GM12878 (cell line): ENCODE measurements at regions not wholly inside any gene's neighbourhood (a gene's known extent, or its start where the extent isn't known, plus 50 kb on each side); places are given as distances from the start of the nearest gene placed in this dataset.

Source experiments
- BCL11A ChIP-seq: IDR thresholded peaks from 2 replicates; pipeline ENCODE4 v1.6.1; 2011; ENCODE audit warnings: low read depth, low read length
- CHD2 ChIP-seq: IDR thresholded peaks from 2 replicates; pipeline ENCODE4 v1.6.1; 2011; ENCODE audit warnings: low read depth, low read length, improper control_type of control experiment, borderline replicate concordance
- CREB1 ChIP-seq: IDR thresholded peaks from 2 replicates; pipeline ENCODE4 v1.6.1; 2012; ENCODE audit warnings: low read depth, mild to moderate bottlenecking, inconsistent platforms
- EP300 ChIP-seq, 2 experiments: fragments of 150-350 bp in 1 of 2; IDR thresholded peaks; 2 replicates each; pipeline ENCODE4 v1.6.1; 2011 to 2012; ENCODE audit warnings: low read depth in 2 of 2, low read length in 2 of 2, borderline replicate concordance in 1 of 2, improper control_type of control experiment in 1 of 2, inconsistent platforms in 1 of 2; ENCODE audit not compliant: control insufficient read depth in 1 of 2
- FOXM1 ChIP-seq: IDR thresholded peaks from 2 replicates; pipeline ENCODE4 v1.6.1; 2012; ENCODE audit warnings: low read depth, mild to moderate bottlenecking, inconsistent platforms, low read length, moderate library complexity
- MTA2 ChIP-seq: fragments of 450-650 bp; IDR thresholded peaks from 2 replicates; pipeline ENCODE4 v1.6.1; 2016; ENCODE audit warnings: low read depth, mild to moderate bottlenecking, moderate library complexity
- POLR2AphosphoS5 ChIP-seq: IDR thresholded peaks from 2 replicates; pipeline ENCODE4 v1.6.1; 2011; ENCODE audit warnings: mild to moderate bottlenecking, low read length, inconsistent platforms
- SMAD5 ChIP-seq: IDR thresholded peaks from 2 replicates; pipeline ENCODE4 v1.6.1; 2016; ENCODE audit warnings: antibody characterized with exemption, low read depth
- SPI1 ChIP-seq: IDR thresholded peaks from 2 replicates; pipeline ENCODE4 v1.6.1; 2011; ENCODE audit warnings: low read depth, mild to moderate bottlenecking, low read length, moderate library complexity, borderline replicate concordance; ENCODE audit not compliant: insufficient read depth
- TAF1 ChIP-seq: IDR thresholded peaks from 2 replicates; pipeline ENCODE4 v1.6.1; 2011; ENCODE audit warnings: mild to moderate bottlenecking, low read depth, low read length, borderline replicate concordance
- TCF7 ChIP-seq: IDR thresholded peaks from 2 replicates; pipeline ENCODE4 v1.6.1; 2014; ENCODE audit warnings: antibody characterized with exemption, borderline replicate concordance
- TF ChIP-seq, protein P1 (sequence below), 3 experiments: IDR thresholded peaks in 2 of 3; conservative IDR thresholded peaks in 1 of 3; 2 replicates each; pipeline ENCODE4 v1.5.1; 2011; ENCODE audit warnings: low read depth in 3 of 3, low read length in 3 of 3, mild to moderate bottlenecking in 3 of 3, control low read depth in 2 of 3, moderate library complexity in 2 of 3, inconsistent platforms in 1 of 3, mixed read lengths in 1 of 3; ENCODE audit not compliant: control insufficient read depth in 2 of 3, insufficient read depth in 1 of 3; ENCODE audit errors: extremely low read depth in 1 of 3
- TF ChIP-seq, protein P2 (sequence below): IDR thresholded peaks from 2 replicates; pipeline ENCODE4 v1.6.1; 2012; ENCODE audit warnings: low read depth, low read length, improper control_type of control experiment

DNA sequence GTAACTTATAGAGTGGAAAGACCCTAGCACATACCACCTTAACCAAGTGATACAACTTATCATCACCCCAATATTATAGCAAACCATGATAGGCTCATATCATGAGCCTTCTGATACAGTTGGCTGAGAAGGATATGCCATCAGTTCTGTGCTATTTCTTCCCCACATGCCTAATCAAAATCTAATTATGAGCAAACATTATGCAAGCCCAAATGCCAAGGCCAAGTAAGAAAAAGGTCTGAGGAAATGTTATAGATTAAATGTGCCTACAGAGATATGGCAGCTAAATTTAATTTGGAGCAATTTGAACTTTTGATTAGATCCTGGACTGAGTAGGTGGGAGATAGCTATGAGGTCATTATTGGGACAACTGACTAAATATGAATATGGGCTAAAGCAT lies 225.9 kb upstream of the PMFBP1 start:
- TF ChIP-seq, protein P1, sequence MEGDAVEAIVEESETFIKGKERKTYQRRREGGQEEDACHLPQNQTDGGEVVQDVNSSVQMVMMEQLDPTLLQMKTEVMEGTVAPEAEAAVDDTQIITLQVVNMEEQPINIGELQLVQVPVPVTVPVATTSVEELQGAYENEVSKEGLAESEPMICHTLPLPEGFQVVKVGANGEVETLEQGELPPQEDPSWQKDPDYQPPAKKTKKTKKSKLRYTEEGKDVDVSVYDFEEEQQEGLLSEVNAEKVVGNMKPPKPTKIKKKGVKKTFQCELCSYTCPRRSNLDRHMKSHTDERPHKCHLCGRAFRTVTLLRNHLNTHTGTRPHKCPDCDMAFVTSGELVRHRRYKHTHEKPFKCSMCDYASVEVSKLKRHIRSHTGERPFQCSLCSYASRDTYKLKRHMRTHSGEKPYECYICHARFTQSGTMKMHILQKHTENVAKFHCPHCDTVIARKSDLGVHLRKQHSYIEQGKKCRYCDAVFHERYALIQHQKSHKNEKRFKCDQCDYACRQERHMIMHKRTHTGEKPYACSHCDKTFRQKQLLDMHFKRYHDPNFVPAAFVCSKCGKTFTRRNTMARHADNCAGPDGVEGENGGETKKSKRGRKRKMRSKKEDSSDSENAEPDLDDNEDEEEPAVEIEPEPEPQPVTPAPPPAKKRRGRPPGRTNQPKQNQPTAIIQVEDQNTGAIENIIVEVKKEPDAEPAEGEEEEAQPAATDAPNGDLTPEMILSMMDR (IDR thresholded peaks at IDR 0.05 in 2 of 3, conservative IDR thresholded peaks at IDR 0.05 in 1 of 3; ENCODE audit: control insufficient read depth in 2 of 3, extremely low read depth in 1 of 3, insufficient read depth in 1 of 3, low read depth in 3 of 3, low read length in 3 of 3): no peak
- TF ChIP-seq TAF1: no peak
- no peak for TF ChIP-seq MTA2
- TF ChIP-seq SPI1: no peak
- no peak for TF ChIP-seq BCL11A
- TF ChIP-seq, protein P2, sequence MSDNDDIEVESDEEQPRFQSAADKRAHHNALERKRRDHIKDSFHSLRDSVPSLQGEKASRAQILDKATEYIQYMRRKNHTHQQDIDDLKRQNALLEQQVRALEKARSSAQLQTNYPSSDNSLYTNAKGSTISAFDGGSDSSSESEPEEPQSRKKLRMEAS: no peak
- TF ChIP-seq POLR2AphosphoS5: no peak
- no peak for TF ChIP-seq EP300 (IDR thresholded peaks at IDR 0.05; ENCODE audit: borderline replicate concordance in 1 of 2, control insufficient read depth in 1 of 2, low read depth in 2 of 2, low read length in 2 of 2)
- no peak for TF ChIP-seq SMAD5
- TF ChIP-seq TCF7: no peak
- TF ChIP-seq FOXM1: no peak
- TF ChIP-seq CREB1: no peak
- TF ChIP-seq CHD2: no peak
